Ammon's horn (tissue), 1 donor: ENCODE measurements at regions not wholly inside any gene's neighbourhood (a gene's known extent, or its start where the extent isn't known, plus 50 kb on each side); places are given as distances from the start of the nearest gene placed in this dataset.

ENCODE experiments used
- DNase-seq: peaks from one replicate; pipeline ENCODE4 v3.0.0-alpha.2; 2016; ENCODE audit warnings: low spot score

DNA sequence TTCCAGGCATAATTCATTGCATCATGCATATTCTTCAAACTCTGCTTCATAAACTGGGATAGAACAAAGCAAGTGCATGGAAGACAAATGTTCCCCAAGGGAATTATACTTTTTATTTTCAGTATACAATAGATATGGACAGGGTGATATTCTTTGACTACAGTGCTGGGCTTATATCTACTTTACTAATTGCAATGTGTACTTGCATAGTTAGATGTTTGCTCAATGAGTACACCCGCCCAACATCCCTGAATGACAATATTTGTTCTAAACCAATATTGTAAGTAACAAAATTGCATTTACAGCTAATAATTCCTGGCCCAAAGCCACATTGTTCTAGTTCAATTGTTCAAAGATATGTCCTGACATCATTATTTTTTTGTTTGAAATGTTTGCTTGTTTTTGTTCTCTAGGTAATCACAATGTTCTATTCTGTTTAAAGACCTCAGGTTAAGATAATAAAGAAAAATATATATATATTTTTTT lies 171.4 kb downstream of the PTN start:
- DNase-seq: no peak

DNA sequence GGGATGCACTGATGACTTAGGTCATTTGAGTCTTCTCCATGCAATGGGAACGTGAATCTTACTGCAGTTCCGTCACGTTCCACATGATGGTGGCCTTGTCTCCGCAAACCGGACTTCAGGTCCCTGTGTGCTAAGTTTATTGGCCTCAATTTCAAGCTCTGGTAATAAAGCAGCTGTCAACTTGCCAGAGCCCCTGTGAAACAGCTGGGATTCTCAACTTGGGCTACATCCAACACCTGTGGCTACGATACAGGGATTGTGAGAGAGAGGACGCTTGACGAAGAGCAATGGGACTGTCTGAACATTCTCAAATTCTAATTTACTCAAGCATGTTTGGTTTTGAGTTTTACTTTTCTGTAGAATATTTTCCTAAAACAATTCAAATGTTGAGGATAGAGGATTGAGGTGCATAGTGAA lies 174.2 kb downstream of the PTN start:
- DNase-seq: peak; percentile 90

DNA sequence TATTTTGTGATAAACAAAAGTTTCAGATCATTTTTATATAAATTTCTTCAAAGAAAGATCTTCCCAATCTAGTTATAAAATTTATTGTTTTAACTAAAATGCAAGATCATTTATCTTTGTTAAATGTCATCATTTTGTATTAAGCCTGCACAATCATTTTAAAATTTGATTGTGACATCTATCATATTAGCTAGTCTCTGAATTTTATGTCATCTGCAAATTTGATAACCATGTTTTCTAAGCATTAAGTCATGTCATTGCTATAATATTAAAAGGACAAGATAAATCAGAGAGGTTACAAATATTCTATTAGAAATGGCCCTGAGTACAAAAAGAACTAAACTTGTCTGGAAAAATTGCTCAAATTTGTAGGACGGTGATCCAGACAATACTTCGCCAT lies 175.9 kb downstream of the PTN start:
- no peak for DNase-seq

DNA sequence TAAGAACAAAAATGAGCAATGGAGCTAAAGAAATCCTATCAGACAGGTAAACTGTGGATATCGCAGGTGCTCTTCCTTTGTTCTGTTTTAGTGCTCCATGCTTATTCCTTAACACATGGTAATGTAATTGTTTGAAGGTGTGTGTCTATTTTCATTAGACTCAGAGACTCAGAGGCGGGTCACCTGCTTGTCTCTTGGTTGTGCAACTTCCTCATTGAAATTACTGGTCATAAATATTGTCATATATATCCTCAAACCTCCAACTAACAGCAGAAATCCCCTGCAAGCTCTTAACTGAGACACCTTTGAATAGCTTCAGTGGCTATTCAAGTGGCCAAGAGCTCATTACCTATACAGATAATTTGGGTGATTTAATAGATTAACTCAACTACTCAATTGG lies 177.2 kb downstream of the PTN start:
- no peak for DNase-seq

- no peak for DNase-seq
Measured at GRCh38 chr7:137165786-137166185, 177.7 kb downstream of the PTN start.

GRCh38 chr7:137165241-137165640 lies 178.3 kb downstream of the PTN start:
- DNase-seq: no peak

GRCh38 chr7:137164251-137164650 lies 179.3 kb downstream of the PTN start:
- DNase-seq: no peak

GRCh38 chr7:137160236-137160635 lies 183.3 kb downstream of the PTN start:
- no peak for DNase-seq

GRCh38 chr7:137157256-137157655 lies 186.3 kb downstream of the PTN start:
- no peak for DNase-seq

- DNase-seq: no peak
Measured at GRCh38 chr7:137151690-137152052, 191.9 kb downstream of the PTN start.

DNA sequence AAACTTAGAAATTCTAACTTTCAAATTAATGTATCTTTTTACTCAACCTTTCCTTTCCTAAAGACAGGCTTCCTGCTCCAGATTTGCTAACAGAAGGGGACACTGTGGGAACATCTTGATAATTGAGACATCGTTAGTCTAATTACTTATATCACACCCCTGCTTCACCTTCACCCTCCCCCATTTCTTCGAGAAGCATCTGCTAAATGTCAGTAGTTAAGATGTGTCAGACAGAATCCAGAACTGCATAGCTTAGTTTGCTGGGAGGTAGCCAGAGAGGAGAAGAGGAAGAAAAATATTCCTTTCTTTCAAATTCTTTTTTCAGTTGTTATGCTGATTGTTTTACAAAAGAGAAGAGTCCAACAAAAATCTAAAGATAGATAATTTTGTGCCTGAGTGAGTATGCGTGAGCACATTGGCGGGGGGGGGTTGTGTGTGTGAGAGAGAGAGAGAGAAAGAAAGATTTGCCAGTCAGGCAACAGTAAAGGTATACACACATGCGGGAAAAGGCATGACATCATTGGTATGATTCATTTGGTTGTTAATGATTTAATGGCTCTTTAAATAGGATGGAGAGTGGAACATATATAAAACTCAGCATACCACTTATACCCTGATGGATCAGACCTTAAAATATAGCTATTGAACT lies 192.4 kb downstream of the PTN start:
- DNase-seq: no peak

DNA sequence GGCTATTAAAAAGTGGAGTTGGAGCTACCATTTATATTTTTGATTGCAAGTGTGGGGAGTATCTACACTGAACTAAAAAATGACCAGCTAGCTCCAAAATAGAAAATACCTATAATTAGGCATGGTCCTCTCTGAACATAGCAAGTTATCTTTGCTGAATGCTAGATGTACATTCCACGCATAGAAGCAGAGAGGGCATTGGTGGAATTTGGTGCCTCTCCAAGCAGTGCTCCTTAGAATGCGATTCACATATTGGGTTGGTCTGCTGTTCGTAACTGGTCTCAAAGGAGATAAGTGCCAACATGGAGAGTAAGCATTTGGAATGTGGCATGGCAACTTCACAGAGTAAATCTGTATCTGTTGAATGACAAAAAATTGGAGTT lies 196.2 kb downstream of the PTN start:
- no peak for DNase-seq

DNA sequence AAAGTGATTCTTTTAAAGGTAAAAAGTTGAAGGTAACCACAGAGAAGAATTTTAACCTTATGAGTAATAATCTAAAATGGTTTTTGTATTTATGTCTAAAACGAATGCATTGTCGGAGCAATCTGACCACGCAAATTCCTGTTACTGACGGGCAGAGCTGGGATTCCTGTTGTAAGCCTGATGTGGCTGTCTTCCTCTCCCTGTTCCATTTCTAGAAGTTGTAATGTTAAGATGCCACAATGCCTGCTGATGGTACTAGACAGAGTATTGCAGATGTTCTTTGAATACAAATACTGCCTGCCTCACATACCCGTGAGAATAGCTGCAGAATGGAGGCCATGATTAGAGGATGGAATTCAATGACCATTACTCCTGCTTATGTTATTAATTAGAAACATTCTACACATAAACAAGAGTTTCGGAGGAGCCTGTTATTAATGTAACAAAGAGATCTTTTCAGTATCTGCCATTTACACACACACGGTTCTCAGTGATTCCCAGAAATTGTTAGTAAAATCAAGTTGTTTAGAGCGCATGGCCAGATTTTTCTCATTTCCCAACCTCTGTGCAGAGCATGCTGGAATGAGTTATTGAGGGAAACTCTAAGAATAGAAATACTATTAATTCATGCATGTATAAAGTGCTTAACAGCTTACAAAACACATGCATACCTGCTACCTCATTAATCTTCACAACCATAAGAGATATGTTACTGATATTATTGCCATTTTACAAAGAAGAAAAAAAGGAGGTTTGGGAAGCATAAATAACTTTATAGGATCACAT lies 196.8 kb downstream of the PTN start:
- DNase-seq: no peak

GRCh38 chr7:137146012-137146455 lies 197.5 kb downstream of the PTN start:
- no peak for DNase-seq

DNA sequence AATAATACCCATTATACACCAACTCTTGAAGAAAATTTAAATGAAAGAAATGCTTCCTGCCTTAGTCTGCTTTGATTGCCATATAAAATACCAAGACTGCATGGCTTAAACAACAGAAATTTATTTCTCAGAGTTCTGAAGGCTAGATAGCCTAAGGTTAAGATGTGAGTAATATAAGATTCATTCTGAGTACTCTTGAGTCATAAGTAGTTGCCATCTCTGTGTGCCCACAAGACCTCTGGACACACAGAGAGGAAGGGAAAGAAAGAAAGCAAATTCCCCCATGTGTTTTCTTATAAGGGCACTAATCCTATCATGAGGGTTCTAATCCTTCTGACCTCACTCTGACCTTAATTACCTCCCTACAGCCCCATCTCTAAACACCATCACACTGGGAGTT lies 201.2 kb downstream of the PTN start:
- no peak for DNase-seq

DNA sequence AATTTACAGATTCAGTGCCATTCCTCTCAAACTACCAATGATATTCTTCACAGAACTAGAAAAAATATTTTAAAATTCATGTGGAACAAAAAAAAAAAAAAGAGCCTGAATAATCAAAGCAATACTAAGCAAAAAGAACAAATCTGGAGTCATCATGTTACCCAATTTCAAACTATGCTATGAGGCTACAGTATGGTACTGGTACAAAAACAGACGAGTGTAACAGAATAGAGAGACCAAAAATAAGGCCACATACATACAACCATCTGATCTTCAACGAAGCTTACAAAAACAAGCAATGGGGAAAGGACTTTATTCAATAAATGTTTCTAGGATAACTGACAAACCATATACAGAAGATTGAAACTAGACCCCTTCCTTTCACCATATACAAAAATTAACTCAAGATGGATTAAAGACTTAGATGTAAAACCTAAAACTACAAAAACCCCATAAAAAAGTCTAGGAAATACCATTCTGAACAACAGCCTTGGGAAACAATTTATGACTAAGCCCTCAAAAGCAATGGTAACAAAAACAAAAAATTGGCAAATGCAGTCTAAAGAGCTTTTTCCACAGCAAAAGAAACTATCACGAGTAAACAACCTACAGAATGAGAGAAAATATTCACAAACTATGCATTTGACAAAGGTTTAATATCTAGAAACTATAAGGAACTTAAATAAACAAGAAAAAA lies 207.7 kb downstream of the PTN start:
- no peak for DNase-seq

- no peak for DNase-seq
Measured at GRCh38 chr7:137130751-137131158, 212.8 kb downstream of the PTN start.

DNA sequence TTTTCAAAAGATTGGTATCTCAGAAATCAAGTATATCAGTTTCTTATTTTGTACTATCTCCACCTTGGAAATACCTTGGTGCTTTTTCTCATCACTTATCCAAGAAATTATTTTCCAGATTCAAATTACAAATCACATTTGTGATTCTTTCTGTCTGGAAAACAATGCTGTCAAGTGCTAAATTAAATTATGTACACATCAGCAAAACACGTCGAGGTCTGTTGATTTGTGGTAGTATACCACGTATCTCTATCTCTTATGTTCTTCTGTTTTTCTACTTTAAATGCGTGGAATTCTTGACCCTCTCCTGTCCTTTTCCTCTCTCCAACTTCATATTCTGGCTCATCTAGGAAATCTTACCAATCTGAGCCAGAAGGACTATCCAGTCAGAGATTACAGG lies 214.5 kb downstream of the PTN start:
- DNase-seq: no peak

- no peak for DNase-seq
Measured at GRCh38 chr7:137127806-137128205, 215.7 kb downstream of the PTN start.

DNA sequence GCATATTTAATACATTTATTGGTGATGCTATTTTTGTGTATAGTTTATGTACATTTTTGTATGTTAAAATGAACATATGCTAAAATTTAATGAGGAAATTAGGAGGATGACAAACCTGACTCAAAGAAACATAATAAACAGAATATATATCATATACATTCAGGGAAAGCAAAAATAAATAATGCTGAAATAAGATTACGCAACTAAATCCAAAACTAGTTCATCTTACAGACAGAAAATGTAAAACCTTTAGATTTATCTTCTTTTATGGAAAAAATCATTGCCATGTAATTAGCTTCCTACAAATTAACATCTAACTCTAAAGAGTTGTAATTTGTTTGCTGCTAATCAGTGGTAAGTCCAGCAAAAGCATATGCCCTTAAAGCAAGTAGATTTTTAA lies 216.5 kb downstream of the PTN start:
- no peak for DNase-seq

DNA sequence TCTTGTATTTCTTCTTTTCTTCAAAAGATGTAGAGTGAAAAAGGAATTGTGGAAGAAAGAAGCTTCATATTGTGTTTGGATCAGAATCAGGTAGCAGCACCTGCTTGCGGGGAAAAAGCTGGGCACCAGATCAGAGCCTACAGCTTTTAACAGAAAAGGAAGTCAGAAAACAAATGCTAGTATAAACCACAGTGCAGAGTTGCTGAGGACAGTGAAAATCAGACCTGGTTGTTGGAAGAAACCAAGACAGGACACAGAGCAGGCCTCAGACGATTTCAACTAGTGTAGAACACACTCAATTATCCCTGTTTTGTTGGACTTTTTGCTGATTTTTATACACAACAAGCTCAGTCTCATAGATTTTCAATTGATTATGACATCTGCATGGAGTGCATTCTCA lies 221.4 kb downstream of the PTN start:
- no peak for DNase-seq

- no peak for DNase-seq
Measured at GRCh38 chr7:137120690-137121089, 222.8 kb downstream of the PTN start.

GRCh38 chr7:137110535-137110934 lies 233.0 kb downstream of the PTN start:
- DNase-seq: no peak
